Trophoblast cell (in vitro differentiated cells and primary cell): ENCODE measurements at regions not wholly inside any gene's neighbourhood (a gene's known extent, or its start where the extent isn't known, plus 50 kb on each side); places are given as distances from the start of the nearest gene placed in this dataset.

Experiments
- DNase-seq, 2 donors: peaks; one replicate each; pipeline ENCODE4 v3.0.0-alpha.2; 2016
- H2AFZ ChIP-seq: 2 replicates; pipeline ENCODE4 v1.6.1; 2013; ENCODE audit warnings: low read length, moderate library complexity, mild to moderate bottlenecking; ENCODE audit not compliant: insufficient read depth, poor library complexity
- H2AK5ac ChIP-seq: 2 replicates; pipeline ENCODE4 v1.6.1; 2013; ENCODE audit warnings: mild to moderate bottlenecking, low read length
- H2BK120ac ChIP-seq: 2 replicates; pipeline ENCODE4 v1.6.1; 2013; ENCODE audit warnings: low read length, mild to moderate bottlenecking, moderate library complexity; ENCODE audit not compliant: insufficient read depth, poor library complexity
- H2BK12ac ChIP-seq: 2 replicates; pipeline ENCODE4 v1.6.1; 2013; ENCODE audit warnings: mild to moderate bottlenecking, low read length, moderate library complexity
- H2BK5ac ChIP-seq: 2 replicates; pipeline ENCODE4 v1.6.1; 2013; ENCODE audit warnings: low read length, low read depth, moderate library complexity, mild to moderate bottlenecking; ENCODE audit not compliant: poor library complexity
- H3K14ac ChIP-seq: 2 replicates; pipeline ENCODE4 v1.6.1; 2013; ENCODE audit warnings: mild to moderate bottlenecking, low read length
- H3K18ac ChIP-seq: 2 replicates; pipeline ENCODE4 v1.6.1; 2013; ENCODE audit warnings: mild to moderate bottlenecking, low read length
- H3K23ac ChIP-seq: 2 replicates; pipeline ENCODE4 v1.6.1; 2013; ENCODE audit warnings: low read length
- H3K27ac ChIP-seq: 2 replicates; pipeline ENCODE4 v1.5.1; 2013; ENCODE audit warnings: low read depth, mild to moderate bottlenecking, inconsistent platforms, low read length, moderate library complexity
- H3K27me3 ChIP-seq: 2 replicates; pipeline ENCODE4 v1.6.1; 2013; ENCODE audit warnings: inconsistent platforms, mild to moderate bottlenecking, low read length, moderate library complexity; ENCODE audit not compliant: insufficient read depth
- H3K36me3 ChIP-seq, 2 experiments: 1 replicate in 1 of 2; 2 replicates in 1 of 2; pipeline ENCODE4 v1.6.1; 2013; ENCODE audit warnings: low read length in 2 of 2, mild to moderate bottlenecking in 2 of 2, moderate library complexity in 1 of 2; ENCODE audit not compliant: insufficient read depth in 2 of 2, control insufficient read depth in 1 of 2
- H3K4ac ChIP-seq: 2 replicates; pipeline ENCODE4 v1.6.1; 2013; ENCODE audit warnings: low read depth, mild to moderate bottlenecking, low read length, moderate library complexity
- H3K4me1 ChIP-seq, 2 experiments: 1 replicate in 1 of 2; 2 replicates in 1 of 2; pipeline ENCODE4 v1.6.1; 2013; ENCODE audit warnings: low read length in 2 of 2, mild to moderate bottlenecking in 2 of 2, moderate library complexity in 1 of 2; ENCODE audit not compliant: insufficient read depth in 2 of 2, control insufficient read depth in 1 of 2
- H3K4me2 ChIP-seq: 2 replicates; pipeline ENCODE4 v1.6.1; 2013; ENCODE audit warnings: inconsistent platforms, mild to moderate bottlenecking, low read length, moderate library complexity
- H3K4me3 ChIP-seq: 2 replicates; pipeline ENCODE4 v1.5.1; 2013; ENCODE audit warnings: mild to moderate bottlenecking, low read depth, low read length, inconsistent platforms
- H3K79me1 ChIP-seq: one replicate; pipeline ENCODE4 v1.6.1; 2013; ENCODE audit warnings: low read length
- H3K79me2 ChIP-seq: 2 replicates; pipeline ENCODE4 v1.6.1; 2013; ENCODE audit warnings: low read length, mild to moderate bottlenecking; ENCODE audit not compliant: control insufficient read depth, insufficient read depth, poor library complexity
- H3K9ac ChIP-seq: 2 replicates; pipeline ENCODE4 v1.6.1; 2013; ENCODE audit warnings: mild to moderate bottlenecking, low read length
- H3K9me3 ChIP-seq: 2 replicates; pipeline ENCODE4 v1.6.1; 2013; ENCODE audit warnings: low read depth, mild to moderate bottlenecking, control low read depth, inconsistent platforms, low read length; ENCODE audit not compliant: insufficient read depth
- H4K12ac ChIP-seq: 2 replicates; pipeline ENCODE4 v1.6.1; 2013; ENCODE audit warnings: low read depth, mild to moderate bottlenecking, low read length, moderate library complexity
- H4K8ac ChIP-seq: 2 replicates; pipeline ENCODE4 v1.6.1; 2013; ENCODE audit warnings: low read depth, mild to moderate bottlenecking, low read length, moderate library complexity
- H4K91ac ChIP-seq: one replicate; pipeline ENCODE4 v1.6.1; 2013; ENCODE audit warnings: low read depth, mild to moderate bottlenecking, low read length, moderate library complexity
- WGBS: extraction: QIAGEN DNeasy Blood & Tissue Kit; methylation state at CpG from one replicate; pipeline ENCODE4 v1.1.7; 2013; ENCODE audit warnings: missing lambda C conversion rate; ENCODE audit not compliant: insufficient read length, insufficient coverage; ENCODE audit errors: extremely low coverage; 5-methylcytosine and 5-hydroxymethylcytosine counted together

DNA sequence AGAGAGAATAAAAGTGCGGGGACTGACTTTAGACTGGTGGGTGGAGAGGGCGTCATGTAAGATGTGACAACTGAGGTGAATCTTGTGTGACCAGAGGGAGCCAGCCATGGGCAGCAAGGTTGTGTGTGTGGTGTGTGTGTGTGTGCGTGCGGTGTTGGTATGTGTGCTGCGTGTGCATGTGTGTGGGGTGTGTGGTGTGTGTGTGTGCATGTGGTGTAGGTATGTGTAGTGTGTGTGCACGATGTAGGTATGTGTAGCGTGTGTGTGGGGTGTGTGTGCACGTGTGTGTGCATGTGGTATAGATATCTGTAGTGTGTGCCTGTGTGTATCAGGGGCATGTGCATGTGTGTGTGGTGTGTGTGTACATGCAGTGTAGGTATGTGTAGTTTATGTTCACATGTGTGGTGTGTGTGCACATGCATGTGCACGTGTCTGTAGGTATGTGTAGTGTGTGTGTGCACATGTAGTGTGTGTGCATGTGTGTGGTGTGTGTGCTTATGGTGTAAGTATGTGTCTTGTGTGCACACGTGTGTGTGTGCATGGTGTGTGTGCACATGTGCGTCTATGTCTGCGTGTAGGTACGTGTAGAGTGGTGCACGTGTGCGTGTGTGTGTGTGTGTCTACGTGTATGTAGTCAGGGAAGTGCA, 312.3 kb upstream of the MKI67 start:
- Histone ChIP-seq H3K14ac (no peak overlapping the region), H2BK5ac (no peak overlapping the region), H4K12ac (no peak overlapping the region), H2BK120ac (no peak overlapping the region), H3K79me2 (no peaks in the 10 kb centered on the region), H2BK12ac (no peak overlapping the region), H3K18ac (no peak overlapping the region), H3K9ac (no peak overlapping the region), H3K23ac (peak overlapping the region; percentile 11), H3K27me3 (no peaks in the 10 kb centered on the region), H3K27ac (no peak overlapping the region), H3K4me1 (no peaks in the 10 kb centered on the region), H3K79me1 (no peaks in the 10 kb centered on the region), H3K4ac (no peak overlapping the region), H4K91ac (no peak overlapping the region), H3K4me3 (peak overlapping the region; percentile 55), H3K4me2 (no peak overlapping the region), H2AK5ac (no peak overlapping the region), H2AFZ (no peak overlapping the region), H4K8ac (no peak overlapping the region), H3K9me3 (peaks cover 7% of the 10 kb centered on the region), H3K36me3 (no peaks in the 10 kb centered on the region)
- no peak for DNase-seq
- WGBS, result no CpG with 5 or more reads among the region's 16 CpGs

DNA sequence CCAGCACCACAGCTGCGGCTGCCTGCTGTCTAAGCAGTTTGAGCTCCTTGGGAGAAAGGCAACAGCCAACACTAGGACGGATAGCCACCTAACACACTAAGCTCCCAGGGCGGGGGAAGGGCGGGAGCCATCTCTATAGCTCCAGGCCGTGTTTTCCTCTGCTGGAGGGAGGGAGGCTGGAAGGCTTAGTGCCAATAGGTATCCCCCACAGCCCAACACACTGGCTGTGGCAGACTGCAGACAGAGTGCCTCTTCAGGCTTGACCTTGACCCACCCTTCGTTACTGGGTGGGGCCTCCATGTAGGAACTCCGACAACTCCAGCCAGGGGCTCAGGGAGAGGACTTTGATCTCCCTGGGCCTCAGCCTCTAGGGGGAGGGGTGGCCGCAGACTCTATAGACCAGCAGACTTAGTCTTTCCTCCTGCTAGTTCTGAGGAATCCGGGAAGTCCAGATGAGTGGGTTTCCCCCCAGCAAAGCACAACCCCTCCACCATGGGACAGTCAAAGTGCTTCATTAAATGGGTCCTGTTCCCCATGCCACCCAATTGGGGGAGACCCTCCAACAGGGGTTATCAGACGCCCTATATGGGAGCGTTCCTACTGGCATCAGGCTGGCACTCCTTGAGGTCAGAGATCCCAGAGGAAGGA, 314.4 kb upstream of the MKI67 start:
- no peaks in the 10 kb centered on the region for H3K36me3 ChIP-seq
- no CpG with 5 or more reads among the region's 11 CpGs for WGBS
- H3K4ac ChIP-seq, result no peak overlapping the region
- no peak overlapping the region for H2BK12ac ChIP-seq
- H3K14ac ChIP-seq, result no peak overlapping the region
- DNase-seq, result no peak
- no peak overlapping the region for H4K8ac ChIP-seq
- H3K4me2 ChIP-seq, result no peak overlapping the region
- H3K4me3 ChIP-seq, result no peak overlapping the region
- H4K12ac ChIP-seq, result no peak overlapping the region
- no peaks in the 10 kb centered on the region for H3K79me1 ChIP-seq
- H3K18ac ChIP-seq, result no peak overlapping the region
- H3K27ac ChIP-seq, result no peak overlapping the region
- no peaks in the 10 kb centered on the region for H3K79me2 ChIP-seq
- no peak overlapping the region for H3K23ac ChIP-seq
- H3K9ac ChIP-seq, result no peak overlapping the region
- no peak overlapping the region for H2BK120ac ChIP-seq
- no peaks in the 10 kb centered on the region for H3K4me1 ChIP-seq
- H2AFZ ChIP-seq, result no peak overlapping the region
- no peak overlapping the region for H2AK5ac ChIP-seq
- H4K91ac ChIP-seq, result no peak overlapping the region
- H3K27me3 ChIP-seq, result no peaks in the 10 kb centered on the region
- H2BK5ac ChIP-seq, result no peak overlapping the region
- peaks cover 7% of the 10 kb centered on the region for H3K9me3 ChIP-seq

DNA sequence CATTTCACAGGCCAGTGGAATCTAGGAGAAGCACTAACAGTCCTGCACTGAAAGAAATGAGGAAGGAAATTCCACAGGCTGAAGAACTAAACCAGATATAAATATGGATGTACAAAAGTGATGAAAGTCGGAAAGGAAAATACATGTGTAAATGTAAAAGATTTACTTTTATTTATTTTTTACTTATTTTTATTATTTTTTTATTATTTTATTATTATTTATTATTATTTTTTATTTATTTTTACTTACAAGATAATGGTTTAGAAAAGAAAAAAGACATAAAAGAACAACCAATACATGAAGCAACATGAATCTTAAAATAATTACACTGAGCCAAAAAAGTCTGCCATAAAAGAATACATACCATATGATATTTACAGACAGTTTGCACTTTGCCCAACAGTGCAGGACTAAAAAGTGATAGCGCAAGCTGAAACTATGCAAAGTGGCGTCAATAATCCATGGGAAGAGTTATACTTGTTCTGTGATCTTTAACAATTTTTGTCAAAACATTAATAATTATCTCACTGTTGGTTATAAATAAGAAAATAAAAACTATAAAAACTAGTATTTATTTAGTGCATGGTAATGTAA, 317.8 kb upstream of the MKI67 start:
- Histone ChIP-seq H2BK120ac (no peak overlapping the region), H3K4me3 (no peak overlapping the region), H3K23ac (no peak overlapping the region), H3K4me1 (no peaks in the 10 kb centered on the region), H3K27ac (no peak overlapping the region), H4K12ac (no peak overlapping the region), H3K36me3 (no peaks in the 10 kb centered on the region), H2BK5ac (no peak overlapping the region), H3K27me3 (no peaks in the 10 kb centered on the region), H4K91ac (no peak overlapping the region), H3K79me2 (no peaks in the 10 kb centered on the region), H3K9ac (no peak overlapping the region), H3K4ac (no peak overlapping the region), H3K14ac (no peak overlapping the region), H3K79me1 (no peaks in the 10 kb centered on the region), H4K8ac (no peak overlapping the region), H3K9me3 (no peaks in the 10 kb centered on the region), H3K4me2 (no peak overlapping the region), H2BK12ac (no peak overlapping the region), H2AK5ac (no peak overlapping the region), H3K18ac (no peak overlapping the region), H2AFZ (no peak overlapping the region)
- no CpG with 5 or more reads among the region's 3 CpGs for WGBS
- DNase-seq, result no peak

DNA sequence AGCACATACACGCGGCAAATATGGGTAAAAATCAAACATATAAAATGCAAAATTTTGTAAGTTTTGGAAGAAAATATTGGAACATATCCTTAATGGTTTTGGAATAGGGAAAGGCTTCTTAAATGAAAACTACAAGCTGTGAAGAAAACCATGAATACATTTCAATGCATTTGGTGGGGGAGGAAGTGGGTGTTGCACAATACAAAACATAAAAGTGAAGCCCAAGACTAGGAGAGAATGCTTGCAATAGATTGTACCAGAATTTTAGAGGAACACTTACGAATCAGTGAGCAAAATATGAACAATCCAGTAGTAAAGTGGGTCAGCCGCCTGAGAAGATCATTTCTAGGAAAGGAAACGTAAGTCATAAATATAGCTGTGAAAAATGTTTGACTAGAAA, 322.6 kb upstream of the MKI67 start:
- Histone ChIP-seq H2AK5ac (no peak overlapping the region), H3K4me1 (no peaks in the 10 kb centered on the region), H4K12ac (no peak overlapping the region), H4K91ac (no peak overlapping the region), H3K79me2 (no peaks in the 10 kb centered on the region), H2BK12ac (no peak overlapping the region), H3K9ac (no peak overlapping the region), H3K27me3 (no peaks in the 10 kb centered on the region), H3K4ac (no peak overlapping the region), H3K18ac (no peak overlapping the region), H3K4me2 (no peak overlapping the region), H3K23ac (no peak overlapping the region), H3K14ac (no peak overlapping the region), H2AFZ (no peak overlapping the region), H2BK5ac (no peak overlapping the region), H3K27ac (no peak overlapping the region), H3K4me3 (no peak overlapping the region), H4K8ac (no peak overlapping the region), H3K9me3 (no peaks in the 10 kb centered on the region), H3K79me1 (no peaks in the 10 kb centered on the region), H3K36me3 (no peaks in the 10 kb centered on the region), H2BK120ac (no peak overlapping the region)
- no peak for DNase-seq
- no CpG with 5 or more reads among the region's 5 CpGs for WGBS
